HepG2 (cell line): ENCODE measurements at regions not wholly inside any gene's neighbourhood (a gene's known extent, or its start where the extent isn't known, plus 50 kb on each side); places are given as distances from the start of the nearest gene placed in this dataset.

ENCODE experiments used
- CBFB ChIP-seq: sonication (generic); formaldehyde crosslinking; IDR thresholded peaks from 2 replicates; pipeline ENCODE4 v1.4.0; 2020; ENCODE audit warnings: missing genetic modification reagents
- CBX2 ChIP-seq, 2 experiments: fragments of 200-600 bp in 1 of 2; sonication (generic); formaldehyde crosslinking in 1 of 2; IDR thresholded peaks; 2 replicates each; pipeline versions ENCODE4 v1.7.0 to v1.8.1; 2018 to 2022; ENCODE audit warnings: low read depth in 2 of 2, low read length in 1 of 2, mild to moderate bottlenecking in 1 of 2, missing genetic modification reagents in 1 of 2
- DBP ChIP-seq: sonication (generic); formaldehyde crosslinking; IDR thresholded peaks from 2 replicates; pipeline ENCODE4 v1.4.0; 2020; ENCODE audit warnings: missing genetic modification reagents; ENCODE audit errors: not compliant biosample characterization
- EEA1 ChIP-seq: sonication (generic); formaldehyde crosslinking; IDR thresholded peaks from 2 replicates; pipeline ENCODE4 v1.5.1; 2020; ENCODE audit warnings: mild to moderate bottlenecking, missing genetic modification reagents, borderline replicate concordance
- HIVEP1 ChIP-seq: sonication (generic); formaldehyde crosslinking; IDR thresholded peaks from 2 replicates; pipeline ENCODE4 v1.4.0; 2020; ENCODE audit warnings: mild to moderate bottlenecking, missing genetic modification reagents
- HOXA5 ChIP-seq: sonication (generic); formaldehyde crosslinking; IDR thresholded peaks from 2 replicates; pipeline ENCODE4 v1.4.0; 2020; ENCODE audit warnings: missing genetic modification reagents
- KLF15 ChIP-seq: sonication (generic); formaldehyde crosslinking; IDR thresholded peaks from 2 replicates; pipeline ENCODE4 v1.8.1; 2023; ENCODE audit warnings: borderline replicate concordance, mild to moderate bottlenecking, inconsistent platforms, missing genetic modification reagents, mixed read lengths
- MED1 ChIP-seq: sonication (generic); formaldehyde crosslinking; IDR thresholded peaks from 2 replicates; pipeline ENCODE4 v1.4.0; 2020; ENCODE audit warnings: missing genetic modification reagents
- MTA3 ChIP-seq: sonication (generic); formaldehyde crosslinking; IDR thresholded peaks from 2 replicates; pipeline ENCODE4 v1.4.0; 2020; ENCODE audit warnings: missing genetic modification reagents
- POLR2AphosphoS2 ChIP-seq: IDR thresholded peaks from 2 replicates; pipeline ENCODE4 v1.6.1; 2011; ENCODE audit warnings: low read depth, low read length, improper control_type of control experiment
- PPARG ChIP-seq: conservative IDR thresholded peaks from 2 replicates; pipeline ENCODE4 v1.6.1; 2016; ENCODE audit warnings: missing biosample characterization, missing genetic modification reagents
- RBM22 ChIP-seq: fragments of 200-400 bp; formaldehyde crosslinking; optimal IDR thresholded peaks from 2 replicates; pipeline ENCODE3; 2017; ENCODE audit warnings: mild to moderate bottlenecking, low read length, moderate library complexity
- SMAD1 ChIP-seq: sonication (generic); formaldehyde crosslinking; IDR thresholded peaks from 2 replicates; pipeline ENCODE4 v1.4.0; 2020; ENCODE audit warnings: missing genetic modification reagents, low read depth, mild to moderate bottlenecking, borderline replicate concordance
- SOX5 ChIP-seq: IDR thresholded peaks from 2 replicates; pipeline ENCODE4 v1.6.1; 2016; ENCODE audit warnings: borderline replicate concordance
- TCF7L2 ChIP-seq: IDR thresholded peaks from 2 replicates; pipeline ENCODE4 v1.6.1; 2011; ENCODE audit warnings: mild to moderate bottlenecking, low read depth, low read length, moderate library complexity
- TEAD3 ChIP-seq: optimal IDR thresholded peaks from 2 replicates; pipeline ENCODE3; 2016; ENCODE audit warnings: borderline replicate concordance
- ZNF160 ChIP-seq: sonication (generic); formaldehyde crosslinking; IDR thresholded peaks from 2 replicates; pipeline ENCODE4 v1.8.0; 2022; ENCODE audit warnings: mild to moderate bottlenecking, inconsistent platforms, missing genetic modification reagents
- ZNF260 ChIP-seq: sonication (generic); formaldehyde crosslinking; IDR thresholded peaks from 2 replicates; pipeline ENCODE4 v1.4.0; 2020; ENCODE audit warnings: missing genetic modification reagents, low read depth, mild to moderate bottlenecking, borderline replicate concordance
- ZNF296 ChIP-seq: sonication (generic); formaldehyde crosslinking; conservative IDR thresholded peaks from 2 replicates; pipeline ENCODE4 v1.5.0; 2020; ENCODE audit warnings: mild to moderate bottlenecking, missing genetic modification reagents
- ZNF468 ChIP-seq: sonication (generic); formaldehyde crosslinking; IDR thresholded peaks from 2 replicates; pipeline ENCODE4 v1.8.0; 2022; ENCODE audit warnings: mild to moderate bottlenecking, moderate library complexity, missing genetic modification reagents
- ZNF556 ChIP-seq: sonication (generic); formaldehyde crosslinking; IDR thresholded peaks from 2 replicates; pipeline ENCODE4 v1.4.0; 2020; ENCODE audit warnings: mild to moderate bottlenecking, missing genetic modification reagents, borderline replicate concordance
- ZNF724P ChIP-seq: sonication (generic); formaldehyde crosslinking; IDR thresholded peaks from 2 replicates; pipeline ENCODE4 v1.8.0; 2022; ENCODE audit warnings: missing genetic modification reagents, borderline replicate concordance
- ZNF83 ChIP-seq: sonication (generic); formaldehyde crosslinking; IDR thresholded peaks from 2 replicates; pipeline ENCODE4 v1.4.0; 2020; ENCODE audit warnings: missing genetic modification reagents, mild to moderate bottlenecking, borderline replicate concordance
- ZNF850 ChIP-seq: sonication (generic); formaldehyde crosslinking; conservative IDR thresholded peaks from 2 replicates; pipeline ENCODE4 v1.9.0; 2021; ENCODE audit warnings: mild to moderate bottlenecking, missing genetic modification reagents
- ZSCAN21 ChIP-seq: sonication (generic); formaldehyde crosslinking; IDR thresholded peaks from 2 replicates; pipeline ENCODE4 v1.8.0; 2022; ENCODE audit warnings: mild to moderate bottlenecking, missing genetic modification reagents, moderate library complexity, borderline replicate concordance
- TF ChIP-seq, protein P1 (sequence below): sonication (generic); formaldehyde crosslinking; IDR thresholded peaks from 2 replicates; pipeline ENCODE4 v1.8.0; 2023; ENCODE audit warnings: mild to moderate bottlenecking, missing genetic modification reagents
- TF ChIP-seq, protein P2 (sequence below): sonication (generic); formaldehyde crosslinking; IDR thresholded peaks from 2 replicates; pipeline ENCODE4 v1.5.0; 2020; ENCODE audit warnings: missing genetic modification reagents, mild to moderate bottlenecking, borderline replicate concordance
- TF ChIP-seq, protein P3 (sequence below): sonication (generic); formaldehyde crosslinking; IDR thresholded peaks from 2 replicates; pipeline ENCODE4 v1.9.0; 2021; ENCODE audit warnings: missing genetic modification reagents, mild to moderate bottlenecking, borderline replicate concordance

- TF ChIP-seq CBFB (CRISPR knock-in tag) (no peak), MED1 (CRISPR knock-in tag) (no peak), HOXA5 (CRISPR knock-in tag) (no peak), CBX2 (IDR thresholded peaks at IDR 0.05; ENCODE audit: low read depth, low read length) (no peak), CBX2 (CRISPR knock-in tag; IDR thresholded peaks at IDR 0.05; ENCODE audit: low read depth) (no peak), ZNF468 (CRISPR knock-in tag) (no peak), MTA3 (CRISPR knock-in tag) (no peak), POLR2AphosphoS2 (no peak), HIVEP1 (CRISPR knock-in tag) (peak; percentile 19; the same call in 1 of the 2 replicates), ZNF260 (CRISPR knock-in tag) (no peak), TCF7L2 (no peak), ZNF724P (CRISPR knock-in tag) (peak; percentile 19; the same call in 1 of the 2 replicates), ZNF296 (CRISPR knock-in tag) (no peak), TEAD3 (CRISPR knock-in tag) (no peak), ZSCAN21 (peak; percentile 28; the same call in 1 of the 2 replicates), KLF15 (no peak), PPARG (CRISPR knock-in tag) (no peak), ZNF850 (no peak), ZNF556 (CRISPR knock-in tag) (no peak; the same call in 1 of the 2 replicates), SMAD1 (CRISPR knock-in tag) (no peak), ZNF160 (no peak), SOX5 (CRISPR knock-in tag) (no peak), DBP (CRISPR knock-in tag) (no peak), ZNF83 (no peak), RBM22 (no peak), EEA1 (CRISPR knock-in tag) (no peak)
- TF ChIP-seq, protein P1, sequence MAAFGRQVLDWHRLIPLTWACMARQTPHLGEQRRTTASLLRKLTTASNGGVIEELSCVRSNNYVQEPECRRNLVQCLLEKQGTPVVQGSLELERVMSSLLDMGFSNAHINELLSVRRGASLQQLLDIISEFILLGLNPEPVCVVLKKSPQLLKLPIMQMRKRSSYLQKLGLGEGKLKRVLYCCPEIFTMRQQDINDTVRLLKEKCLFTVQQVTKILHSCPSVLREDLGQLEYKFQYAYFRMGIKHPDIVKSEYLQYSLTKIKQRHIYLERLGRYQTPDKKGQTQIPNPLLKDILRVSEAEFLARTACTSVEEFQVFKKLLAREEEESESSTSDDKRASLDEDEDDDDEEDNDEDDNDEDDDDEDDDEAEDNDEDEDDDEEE (CRISPR knock-in tag) = no peak
- TF ChIP-seq, protein P2, sequence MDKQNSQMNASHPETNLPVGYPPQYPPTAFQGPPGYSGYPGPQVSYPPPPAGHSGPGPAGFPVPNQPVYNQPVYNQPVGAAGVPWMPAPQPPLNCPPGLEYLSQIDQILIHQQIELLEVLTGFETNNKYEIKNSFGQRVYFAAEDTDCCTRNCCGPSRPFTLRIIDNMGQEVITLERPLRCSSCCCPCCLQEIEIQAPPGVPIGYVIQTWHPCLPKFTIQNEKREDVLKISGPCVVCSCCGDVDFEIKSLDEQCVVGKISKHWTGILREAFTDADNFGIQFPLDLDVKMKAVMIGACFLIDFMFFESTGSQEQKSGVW (CRISPR knock-in tag) = no peak
- TF ChIP-seq, protein P3, sequence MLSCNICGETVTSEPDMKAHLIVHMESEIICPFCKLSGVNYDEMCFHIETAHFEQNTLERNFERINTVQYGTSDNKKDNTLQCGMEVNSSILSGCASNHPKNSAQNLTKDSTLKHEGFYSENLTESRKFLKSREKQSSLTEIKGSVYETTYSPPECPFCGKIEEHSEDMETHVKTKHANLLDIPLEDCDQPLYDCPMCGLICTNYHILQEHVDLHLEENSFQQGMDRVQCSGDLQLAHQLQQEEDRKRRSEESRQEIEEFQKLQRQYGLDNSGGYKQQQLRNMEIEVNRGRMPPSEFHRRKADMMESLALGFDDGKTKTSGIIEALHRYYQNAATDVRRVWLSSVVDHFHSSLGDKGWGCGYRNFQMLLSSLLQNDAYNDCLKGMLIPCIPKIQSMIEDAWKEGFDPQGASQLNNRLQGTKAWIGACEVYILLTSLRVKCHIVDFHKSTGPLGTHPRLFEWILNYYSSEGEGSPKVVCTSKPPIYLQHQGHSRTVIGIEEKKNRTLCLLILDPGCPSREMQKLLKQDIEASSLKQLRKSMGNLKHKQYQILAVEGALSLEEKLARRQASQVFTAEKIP (CRISPR knock-in tag) = no peak
Measured at GRCh38 chr7:131109759-131110296, 217.8 kb upstream of the MKLN1 start (continued).
